ENCODE measurements at regions not wholly inside any gene's neighbourhood (a gene's known extent, or its start where the extent isn't known, plus 50 kb on each side); places are given as distances from the start of the nearest gene placed in this dataset.

- no peak for DNase-seq
- no peaks in the 10 kb centered on the region for H4K20me1 ChIP-seq (ENCODE audit: insufficient read depth, low read length)
- H3F3A ChIP-seq (ENCODE audit: insufficient read depth, low read length) = no peaks in the 10 kb centered on the region
- H3K27ac ChIP-seq (ENCODE audit: low read length) = no peak overlapping the region
- H3K9me3 ChIP-seq (replicated peaks; ENCODE audit: insufficient read depth, low read length) = no peaks in the 10 kb centered on the region
- no peak overlapping the region for H3K4me2 ChIP-seq (ENCODE audit: low read depth, low read length)
- H2AFZ ChIP-seq (ENCODE audit: low read length) = no peak overlapping the region
- no peaks in the 10 kb centered on the region for H3K36me3 ChIP-seq (replicated peaks; ENCODE audit: insufficient read depth, low read length)
- no peak for TF ChIP-seq EZH2 (optimal IDR thresholded peaks at IDR 0.05; ENCODE audit: low read depth, low read length)
- TF ChIP-seq CTCF (IDR thresholded peaks at IDR 0.05; ENCODE audit: low read length) = no peak
- TF ChIP-seq EZH2phosphoT487 (IDR thresholded peaks at IDR 0.05; ENCODE audit: low read length) = no peak
- H3K9ac ChIP-seq (ENCODE audit: low read length) = no peak overlapping the region
- no peak overlapping the region for H3K4me3 ChIP-seq (ENCODE audit: low read length)
- no peaks in the 10 kb centered on the region for H3K79me2 ChIP-seq (ENCODE audit: low read length)
- no peaks in the 10 kb centered on the region for H3K9me2 ChIP-seq (replicated peaks; ENCODE audit: insufficient read depth, low read length)
- H3K27me3 ChIP-seq (replicated peaks; ENCODE audit: insufficient read depth, low read length) = no peaks in the 10 kb centered on the region
- peaks cover 4% of the 10 kb centered on the region for H3K4me1 ChIP-seq (ENCODE audit: low read length)
Measured at GRCh38 chr2:83017366-83018090, 1441.6 kb downstream of the SUCLG1 start.

- TF ChIP-seq EZH2 (optimal IDR thresholded peaks at IDR 0.05; ENCODE audit: low read depth, low read length) (no peak), CTCF (IDR thresholded peaks at IDR 0.05; ENCODE audit: low read length) (no peak), EZH2phosphoT487 (IDR thresholded peaks at IDR 0.05; ENCODE audit: low read length) (no peak)
- no peak overlapping the region for H3K4me3 ChIP-seq (ENCODE audit: low read length)
Measured at GRCh38 chr2:83016343-83017110, 1442.6 kb downstream of the SUCLG1 start.

GRCh38 chr2:83015900-83016299 is 1443.2 kb downstream of the SUCLG1 start:
- Histone ChIP-seq H3K9me3 (replicated peaks; ENCODE audit: insufficient read depth, low read length) (no peaks in the 10 kb centered on the region), H3K4me2 (ENCODE audit: low read depth, low read length) (no peak overlapping the region)

More at GRCh38 chr2:83016343-83017110, 1442.6 kb downstream of the SUCLG1 start:
- Histone ChIP-seq H3F3A (ENCODE audit: insufficient read depth, low read length) (no peaks in the 10 kb centered on the region), H2AFZ (ENCODE audit: low read length) (no peak overlapping the region), H3K4me1 (ENCODE audit: low read length) (peaks cover 4% of the 10 kb centered on the region), H3K9ac (ENCODE audit: low read length) (no peak overlapping the region), H3K27ac (ENCODE audit: low read length) (no peak overlapping the region), H4K20me1 (ENCODE audit: insufficient read depth, low read length) (no peaks in the 10 kb centered on the region), H3K36me3 (replicated peaks; ENCODE audit: insufficient read depth, low read length) (no peaks in the 10 kb centered on the region), H3K9me3 (replicated peaks; ENCODE audit: insufficient read depth, low read length) (no peaks in the 10 kb centered on the region), H3K9me2 (replicated peaks; ENCODE audit: insufficient read depth, low read length) (no peaks in the 10 kb centered on the region), H3K79me2 (ENCODE audit: low read length) (no peaks in the 10 kb centered on the region), H3K27me3 (replicated peaks; ENCODE audit: insufficient read depth, low read length) (no peaks in the 10 kb centered on the region), H3K4me2 (ENCODE audit: low read depth, low read length) (no peak overlapping the region)
- no peak for DNase-seq

More at GRCh38 chr2:83015900-83016299, 1443.2 kb downstream of the SUCLG1 start:
- H4K20me1 ChIP-seq (ENCODE audit: insufficient read depth, low read length) = no peaks in the 10 kb centered on the region
- no peak for DNase-seq
- no peak overlapping the region for H3K9ac ChIP-seq (ENCODE audit: low read length)
- no peaks in the 10 kb centered on the region for H3K27me3 ChIP-seq (replicated peaks; ENCODE audit: insufficient read depth, low read length)
- no peak overlapping the region for H2AFZ ChIP-seq (ENCODE audit: low read length)
- no peaks in the 10 kb centered on the region for H3F3A ChIP-seq (ENCODE audit: insufficient read depth, low read length)
- no peak overlapping the region for H3K27ac ChIP-seq (ENCODE audit: low read length)
- no peaks in the 10 kb centered on the region for H3K9me2 ChIP-seq (replicated peaks; ENCODE audit: insufficient read depth, low read length)
- H3K4me3 ChIP-seq (ENCODE audit: low read length) = no peak overlapping the region
- no peaks in the 10 kb centered on the region for H3K79me2 ChIP-seq (ENCODE audit: low read length)
- peaks cover 3% of the 10 kb centered on the region for H3K4me1 ChIP-seq (ENCODE audit: low read length)
- no peaks in the 10 kb centered on the region for H3K36me3 ChIP-seq (replicated peaks; ENCODE audit: insufficient read depth, low read length)
- no peak for TF ChIP-seq EZH2 (optimal IDR thresholded peaks at IDR 0.05; ENCODE audit: low read depth, low read length)
- TF ChIP-seq CTCF (IDR thresholded peaks at IDR 0.05; ENCODE audit: low read length) = no peak
- no peak for TF ChIP-seq EZH2phosphoT487 (IDR thresholded peaks at IDR 0.05; ENCODE audit: low read length)
